ENCODE measurements at regions not wholly inside any gene's neighbourhood (a gene's known extent, or its start where the extent isn't known, plus 50 kb on each side); places are given as distances from the start of the nearest gene placed in this dataset.

- H3K9ac ChIP-seq (ENCODE audit: low read length): no peak overlapping the region
- no peak for TF ChIP-seq TAF1 (IDR thresholded peaks at IDR 0.05; ENCODE audit: low read depth)
- TF ChIP-seq CTCF (IDR thresholded peaks at IDR 0.05; ENCODE audit: poor library complexity, severe bottlenecking): no peak
- TF ChIP-seq EZH2 (IDR thresholded peaks at IDR 0.05; ENCODE audit: borderline replicate concordance, insufficient read depth, low read length, poor library complexity, severe bottlenecking): no peak
- TF ChIP-seq REST (IDR thresholded peaks at IDR 0.05; ENCODE audit: borderline replicate concordance): no peak
- TF ChIP-seq RAD21 (conservative IDR thresholded peaks at IDR 0.05): no peak
- no peak for TF ChIP-seq MXI1 (conservative IDR thresholded peaks at IDR 0.05; ENCODE audit: poor library complexity, severe bottlenecking)
- no peak for TF ChIP-seq EP300 (conservative IDR thresholded peaks at IDR 0.05; ENCODE audit: poor library complexity, severe bottlenecking)
- no peak for TF ChIP-seq POLR2AphosphoS5 (IDR thresholded peaks at IDR 0.05)
- TF ChIP-seq SMC3 (conservative IDR thresholded peaks at IDR 0.05; ENCODE audit: poor library complexity): no peak
- H3K4me2 ChIP-seq (ENCODE audit: low read length): no peak overlapping the region
- no peaks in the 10 kb centered on the region for H3K9me3 ChIP-seq (ENCODE audit: low read length)
- H3K27ac ChIP-seq (ENCODE audit: low read length): no peak overlapping the region
- H3K4me3 ChIP-seq (ENCODE audit: low read length): no peak overlapping the region
- H4K20me1 ChIP-seq (ENCODE audit: insufficient read depth): no peaks in the 10 kb centered on the region
- no peaks in the 10 kb centered on the region for H3K36me3 ChIP-seq (ENCODE audit: insufficient read depth, low read length)
- H3K79me2 ChIP-seq (replicated peaks; ENCODE audit: insufficient read depth, low read length): no peaks in the 10 kb centered on the region
- H2AFZ ChIP-seq (ENCODE audit: low read depth, low read length): no peak overlapping the region
- H3K9me2 ChIP-seq (ENCODE audit: insufficient read depth, low read length): no peaks in the 10 kb centered on the region
- no peaks in the 10 kb centered on the region for H3K27me3 ChIP-seq (ENCODE audit: insufficient read depth, low read depth, low read length)
- H3F3A ChIP-seq (ENCODE audit: insufficient read depth, low read length, poor library complexity, severe bottlenecking): no peaks in the 10 kb centered on the region
Measured at GRCh38 chr18:22745966-22746365, 187.2 kb upstream of the RBBP8 start.

- Histone ChIP-seq H3K9ac (ENCODE audit: low read length) (no peak overlapping the region), H3K4me3 (ENCODE audit: low read length) (no peak overlapping the region), H3K4me2 (ENCODE audit: low read length) (no peak overlapping the region), H3K79me2 (replicated peaks; ENCODE audit: insufficient read depth, low read length) (no peaks in the 10 kb centered on the region), H3F3A (ENCODE audit: insufficient read depth, low read length, poor library complexity, severe bottlenecking) (no peaks in the 10 kb centered on the region), H3K9me3 (ENCODE audit: low read length) (no peaks in the 10 kb centered on the region), H3K27me3 (ENCODE audit: insufficient read depth, low read depth, low read length) (no peaks in the 10 kb centered on the region), H3K27ac (ENCODE audit: low read length) (no peak overlapping the region), H2AFZ (ENCODE audit: low read depth, low read length) (no peak overlapping the region), H4K20me1 (ENCODE audit: insufficient read depth) (no peaks in the 10 kb centered on the region), H3K9me2 (ENCODE audit: insufficient read depth, low read length) (no peaks in the 10 kb centered on the region), H3K36me3 (ENCODE audit: insufficient read depth, low read length) (no peaks in the 10 kb centered on the region)
- TF ChIP-seq EP300 (conservative IDR thresholded peaks at IDR 0.05; ENCODE audit: poor library complexity, severe bottlenecking) (no peak), MXI1 (conservative IDR thresholded peaks at IDR 0.05; ENCODE audit: poor library complexity, severe bottlenecking) (no peak), SMC3 (conservative IDR thresholded peaks at IDR 0.05; ENCODE audit: poor library complexity) (no peak), EZH2 (IDR thresholded peaks at IDR 0.05; ENCODE audit: borderline replicate concordance, insufficient read depth, low read length, poor library complexity, severe bottlenecking) (no peak), TAF1 (IDR thresholded peaks at IDR 0.05; ENCODE audit: low read depth) (no peak), RAD21 (conservative IDR thresholded peaks at IDR 0.05) (no peak), REST (IDR thresholded peaks at IDR 0.05; ENCODE audit: borderline replicate concordance) (no peak), POLR2AphosphoS5 (IDR thresholded peaks at IDR 0.05) (no peak)
Measured at GRCh38 chr18:22752014-22752413, 181.1 kb upstream of the RBBP8 start.

All from neural cell (in vitro differentiated cells).